Activated CD8-positive, alpha-beta memory T cell treated with anti-CD3 and anti-CD28 coated beads, Interleukin-2, amount 10 ng/mL, durations not matched to agents 7 days and 5 days (primary cell): ENCODE measurements at regions not wholly inside any gene's neighbourhood (a gene's known extent, or its start where the extent isn't known, plus 50 kb on each side); places are given as distances from the start of the nearest gene placed in this dataset.
A peak's percentile ranks its signal among the peaks of the same experiment; 100 is the strongest.

Source experiments
- ATAC-seq: fragments of 150-1000 bp; cut with Tn5 transposase; one replicate; pipeline ENCODE4 v1.10.0; 2021; ENCODE audit warnings: moderate library complexity
- CTCF ChIA-PET: fragments of 350-600 bp; sonication (Branson Sonifier 250); formaldehyde crosslinking; loops from one replicate; lab custom pipeline; 2021; ENCODE audit warnings: antibody characterized with exemption; lab: Charles Lee
- DNase-seq: peaks from one replicate; pipeline ENCODE4 v3.0.0-alpha.2; 2020
- H3K27ac Mint-ChIP-seq: one replicate; pipeline ENCODE4 v1.8.0; 2021; ENCODE audit warnings: mild to moderate bottlenecking, mixed read lengths
- H3K27me3 Mint-ChIP-seq: one replicate; pipeline ENCODE4 v1.8.0; 2021; ENCODE audit warnings: mixed read lengths
- H3K36me3 Mint-ChIP-seq: one replicate; pipeline ENCODE4 v1.8.0; 2021; ENCODE audit warnings: mild to moderate bottlenecking, mixed read lengths
- H3K4me1 Mint-ChIP-seq: one replicate; pipeline ENCODE4 v1.8.0; 2021; ENCODE audit warnings: mixed read lengths
- H3K4me3 Mint-ChIP-seq: one replicate; pipeline ENCODE4 v1.8.0; 2021; ENCODE audit warnings: mild to moderate bottlenecking, moderate library complexity, mixed read lengths
- H3K9me3 Mint-ChIP-seq: one replicate; pipeline ENCODE4 v1.8.0; 2022; ENCODE audit warnings: low read depth, mixed read lengths

- H3K36me3 Mint-ChIP-seq = no peaks in the 10 kb centered on the region
- no peak for DNase-seq
- no peak overlapping the region for H3K4me3 Mint-ChIP-seq
- H3K27ac Mint-ChIP-seq = no peak overlapping the region
- H3K9me3 Mint-ChIP-seq = no peaks in the 10 kb centered on the region
- CTCF ChIA-PET = interaction anchor here (0.8 kb wide), 1 partner anchor 38 kb away, joined by 4 read pairs; no protein-coding TSS in a partner anchor
- H3K27me3 Mint-ChIP-seq = peaks cover 19% of the 10 kb centered on the region
- H3K4me1 Mint-ChIP-seq = no peaks in the 10 kb centered on the region
- ATAC-seq = no peak
Observed at GRCh38 chr1:199301472-199302217, 662.8 kb downstream of the PTPRC start.

- H3K27ac Mint-ChIP-seq = no peak overlapping the region
- CTCF ChIA-PET = no interaction called here
- H3K36me3 Mint-ChIP-seq = no peaks in the 10 kb centered on the region
- H3K4me1 Mint-ChIP-seq = no peaks in the 10 kb centered on the region
- no peak overlapping the region for H3K4me3 Mint-ChIP-seq
- peaks cover 24% of the 10 kb centered on the region for H3K27me3 Mint-ChIP-seq
- H3K9me3 Mint-ChIP-seq = no peaks in the 10 kb centered on the region
- ATAC-seq (no peak), DNase-seq (no peak)
Observed at GRCh38 chr1:199302554-199302953, 663.7 kb downstream of the PTPRC start.

GRCh38 chr1:199303035-199303434 is 664.2 kb downstream of the PTPRC start:
- H3K36me3 Mint-ChIP-seq = no peaks in the 10 kb centered on the region
- ATAC-seq = no peak
- H3K9me3 Mint-ChIP-seq = no peaks in the 10 kb centered on the region
- DNase-seq = no peak
- CTCF ChIA-PET = no interaction called here
- H3K27me3 Mint-ChIP-seq = peaks cover 24% of the 10 kb centered on the region
- H3K4me1 Mint-ChIP-seq = peaks cover 2% of the 10 kb centered on the region
- H3K27ac Mint-ChIP-seq = no peak overlapping the region
- H3K4me3 Mint-ChIP-seq = no peak overlapping the region

- no peaks in the 10 kb centered on the region for H3K36me3 Mint-ChIP-seq
- no peak for ATAC-seq
- no peak for DNase-seq
- no peaks in the 10 kb centered on the region for H3K9me3 Mint-ChIP-seq
- no peak overlapping the region for H3K27ac Mint-ChIP-seq
- H3K4me1 Mint-ChIP-seq = peaks cover 7% of the 10 kb centered on the region
- no peak overlapping the region for H3K4me3 Mint-ChIP-seq
- CTCF ChIA-PET = no interaction called here
- peaks cover 30% of the 10 kb centered on the region for H3K27me3 Mint-ChIP-seq
Observed at GRCh38 chr1:199305053-199305452, 666.2 kb downstream of the PTPRC start.

GRCh38 chr1:199307496-199308264 is 668.8 kb downstream of the PTPRC start:
- CTCF ChIA-PET = no interaction called here
- Mint-ChIP-seq H3K27ac (no peak overlapping the region), H3K4me3 (no peak overlapping the region), H3K27me3 (peaks cover 38% of the 10 kb centered on the region), H3K9me3 (no peaks in the 10 kb centered on the region), H3K36me3 (no peaks in the 10 kb centered on the region), H3K4me1 (peaks cover 7% of the 10 kb centered on the region)
- ATAC-seq (no peak), DNase-seq (no peak)

GRCh38 chr1:199308349-199308846 is 669.6 kb downstream of the PTPRC start:
- Mint-ChIP-seq H3K9me3 (no peaks in the 10 kb centered on the region), H3K4me3 (no peak overlapping the region), H3K27me3 (peaks cover 40% of the 10 kb centered on the region), H3K4me1 (peaks cover 7% of the 10 kb centered on the region), H3K36me3 (no peaks in the 10 kb centered on the region), H3K27ac (no peak overlapping the region)
- ATAC-seq = peak; percentile 42
- CTCF ChIA-PET = no interaction called here
- DNase-seq = no peak

- Mint-ChIP-seq H3K36me3 (no peaks in the 10 kb centered on the region), H3K4me3 (no peak overlapping the region), H3K9me3 (no peaks in the 10 kb centered on the region), H3K27ac (no peak overlapping the region), H3K27me3 (peaks cover 44% of the 10 kb centered on the region), H3K4me1 (peaks cover 7% of the 10 kb centered on the region)
- no peak for DNase-seq
- CTCF ChIA-PET = no interaction called here
- ATAC-seq = no peak
Observed at GRCh38 chr1:199310708-199311107, 671.9 kb downstream of the PTPRC start.

GRCh38 chr1:199311478-199312262 is 672.8 kb downstream of the PTPRC start:
- Mint-ChIP-seq H3K4me1 (peaks cover 7% of the 10 kb centered on the region), H3K4me3 (no peak overlapping the region), H3K27ac (no peak overlapping the region), H3K9me3 (no peaks in the 10 kb centered on the region), H3K27me3 (peaks cover 40% of the 10 kb centered on the region), H3K36me3 (no peaks in the 10 kb centered on the region)
- DNase-seq = no peak
- CTCF ChIA-PET = no interaction called here
- no peak for ATAC-seq

GRCh38 chr1:199312626-199313025 is 673.8 kb downstream of the PTPRC start:
- no peak overlapping the region for H3K4me3 Mint-ChIP-seq

GRCh38 chr1:199313444-199313843 is 674.6 kb downstream of the PTPRC start:
- CTCF ChIA-PET = no interaction called here
- Mint-ChIP-seq H3K4me3 (no peak overlapping the region), H3K36me3 (no peaks in the 10 kb centered on the region), H3K27ac (no peak overlapping the region), H3K4me1 (peaks cover under 1% of the 10 kb centered on the region), H3K27me3 (peaks cover 32% of the 10 kb centered on the region), H3K9me3 (no peaks in the 10 kb centered on the region)
- no peak for DNase-seq
- ATAC-seq = no peak

More at GRCh38 chr1:199312626-199313025, 673.8 kb downstream of the PTPRC start:
- DNase-seq (no peak), ATAC-seq (no peak)
- CTCF ChIA-PET = no interaction called here
- H3K4me1 Mint-ChIP-seq = peaks cover 7% of the 10 kb centered on the region
- H3K27me3 Mint-ChIP-seq = peaks cover 36% of the 10 kb centered on the region
- H3K36me3 Mint-ChIP-seq = no peaks in the 10 kb centered on the region
- H3K9me3 Mint-ChIP-seq = no peaks in the 10 kb centered on the region
- no peak overlapping the region for H3K27ac Mint-ChIP-seq

GRCh38 chr1:199319341-199319740 is 680.5 kb downstream of the PTPRC start:
- ATAC-seq = no peak
- Mint-ChIP-seq H3K36me3 (no peaks in the 10 kb centered on the region), H3K27me3 (peaks cover 13% of the 10 kb centered on the region), H3K4me1 (no peaks in the 10 kb centered on the region), H3K4me3 (no peak overlapping the region), H3K27ac (no peak overlapping the region), H3K9me3 (no peaks in the 10 kb centered on the region)
- no peak for DNase-seq
- CTCF ChIA-PET = no interaction called here

GRCh38 chr1:199322278-199322677 is 683.4 kb downstream of the PTPRC start:
- no peak overlapping the region for H3K4me3 Mint-ChIP-seq
- H3K9me3 Mint-ChIP-seq = no peaks in the 10 kb centered on the region
- CTCF ChIA-PET = no interaction called here
- peaks cover 7% of the 10 kb centered on the region for H3K27me3 Mint-ChIP-seq
- no peak overlapping the region for H3K27ac Mint-ChIP-seq
- H3K4me1 Mint-ChIP-seq = no peaks in the 10 kb centered on the region
- DNase-seq = no peak
- no peaks in the 10 kb centered on the region for H3K36me3 Mint-ChIP-seq
- ATAC-seq = no peak

GRCh38 chr1:199333180-199333579 is 694.3 kb upstream of the NR5A2 start:
- Mint-ChIP-seq H3K27ac (no peak overlapping the region), H3K4me1 (no peaks in the 10 kb centered on the region), H3K36me3 (no peaks in the 10 kb centered on the region), H3K27me3 (no peaks in the 10 kb centered on the region), H3K9me3 (no peaks in the 10 kb centered on the region), H3K4me3 (no peak overlapping the region)
- DNase-seq = no peak
- CTCF ChIA-PET = no interaction called here
- ATAC-seq = no peak
